ENCODE measurements at regions not wholly inside any gene's neighbourhood (a gene's known extent, or its start where the extent isn't known, plus 50 kb on each side); places are given as distances from the start of the nearest gene placed in this dataset.
A peak's percentile ranks its signal among the peaks of the same experiment; 100 is the strongest.

GRCh38 chr5:61800450-61800849 is 468.4 kb downstream of the ZSWIM6 start:
- no peak for DNase-seq

GRCh38 chr5:61801174-61801573 is 469.1 kb downstream of the ZSWIM6 start:
- DNase-seq: peak; percentile 67

GRCh38 chr5:61802456-61802855 is 470.4 kb downstream of the ZSWIM6 start:
- DNase-seq: peak; percentile 41

DNA sequence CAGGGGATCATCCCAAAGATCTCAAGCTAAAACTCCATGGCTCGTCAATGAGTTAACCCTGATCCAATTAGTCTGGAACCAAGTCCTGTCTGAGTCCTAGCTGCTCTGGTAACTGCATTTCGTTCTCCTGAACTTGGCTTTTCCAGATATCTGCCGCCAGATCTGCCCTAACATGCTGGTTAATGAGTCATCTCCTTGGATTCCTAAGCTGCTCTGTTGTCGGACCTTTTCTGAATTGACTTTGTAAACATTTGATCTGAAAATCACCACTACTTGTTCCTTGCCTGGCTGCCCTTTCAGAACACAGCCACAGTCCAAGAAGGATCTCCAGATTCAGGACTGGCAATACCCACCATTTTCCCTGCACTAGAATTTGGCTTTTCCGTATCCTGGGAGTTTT is 473.0 kb downstream of the ZSWIM6 start:
- no peak for DNase-seq

DNA sequence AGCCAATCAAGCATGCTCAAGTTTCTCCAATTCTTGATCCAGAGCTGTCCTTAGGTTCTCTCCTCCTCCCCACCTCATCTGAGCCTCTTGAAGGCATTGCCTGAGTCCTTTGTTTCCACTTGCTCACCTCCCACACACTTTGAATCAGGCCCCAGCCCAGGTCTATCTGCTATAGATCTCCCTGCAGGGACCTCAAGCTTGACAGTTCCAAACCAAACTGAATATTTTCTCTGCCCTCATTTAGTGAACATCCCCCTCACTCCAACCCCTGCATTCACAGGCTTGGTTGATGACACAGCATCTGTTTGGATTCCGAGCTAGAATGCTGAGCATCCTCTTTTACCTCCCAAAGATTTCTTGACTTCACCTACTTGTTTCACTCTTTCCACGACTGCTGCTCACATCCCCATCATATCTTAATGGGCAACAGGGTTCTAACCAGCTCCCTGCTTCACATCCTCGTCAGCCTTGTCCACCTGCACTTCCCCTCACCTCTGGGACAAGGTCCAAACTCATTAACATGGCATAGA is 474.5 kb downstream of the ZSWIM6 start:
- DNase-seq: no peak

DNA sequence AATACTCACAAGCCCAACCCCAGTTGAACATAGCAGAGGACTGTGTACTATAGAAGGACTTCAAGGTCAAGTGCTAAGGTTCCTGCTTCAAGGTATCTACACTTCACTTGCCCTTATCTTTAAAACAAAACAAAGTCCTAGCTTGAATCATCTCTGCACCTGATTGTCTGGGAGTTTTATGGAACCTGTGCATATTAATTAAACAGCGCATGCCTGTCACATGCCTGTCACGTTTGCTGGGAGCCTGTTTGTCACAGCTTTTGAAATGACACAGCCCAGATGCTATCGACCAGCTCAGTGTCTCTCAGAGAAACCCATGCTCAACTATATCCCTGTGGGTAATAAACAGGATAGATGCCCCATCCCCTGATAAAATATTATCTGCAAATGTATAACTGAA is 476.0 kb downstream of the ZSWIM6 start:
- no peak for DNase-seq

DNA sequence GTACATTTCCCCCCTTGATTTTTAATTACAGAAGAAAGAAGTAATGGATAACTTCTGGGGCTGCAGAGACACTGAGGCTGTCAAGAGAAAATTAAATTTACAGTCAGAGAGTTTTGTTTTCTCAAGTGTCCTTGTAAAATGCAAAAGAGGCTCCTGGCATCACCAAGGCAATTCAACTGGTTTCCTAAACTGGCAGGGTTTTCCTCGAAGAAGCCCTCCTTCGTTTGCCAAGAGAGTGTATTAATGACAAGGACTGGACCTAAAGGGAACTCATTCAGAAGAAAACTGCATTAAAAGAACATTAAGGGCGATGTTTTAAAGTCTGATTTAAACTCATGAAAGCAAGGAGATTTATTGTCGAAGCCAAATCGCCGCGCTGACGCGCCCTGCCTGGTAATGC is 476.9 kb downstream of the ZSWIM6 start:
- DNase-seq: no peak

DNA sequence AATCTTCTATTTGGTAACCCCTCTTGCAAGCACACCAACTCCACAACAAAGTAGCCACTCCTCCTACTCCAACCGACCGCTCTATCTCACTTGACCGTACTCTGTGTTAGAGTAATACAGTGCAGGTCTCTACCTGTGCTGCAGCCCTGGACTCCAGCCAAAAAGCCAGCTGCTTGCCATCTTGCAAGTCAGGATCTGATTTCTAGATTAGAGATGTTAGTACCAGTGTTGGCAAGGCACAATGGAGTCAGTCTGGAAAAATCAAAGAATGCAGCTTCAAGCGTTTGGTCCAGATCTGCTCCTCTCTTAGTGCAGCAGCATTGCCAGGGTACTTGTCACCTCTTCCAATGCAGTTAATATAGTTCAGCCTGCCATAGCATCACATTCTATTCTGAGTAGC is 477.6 kb downstream of the ZSWIM6 start:
- DNase-seq: peak; percentile 19

DNA sequence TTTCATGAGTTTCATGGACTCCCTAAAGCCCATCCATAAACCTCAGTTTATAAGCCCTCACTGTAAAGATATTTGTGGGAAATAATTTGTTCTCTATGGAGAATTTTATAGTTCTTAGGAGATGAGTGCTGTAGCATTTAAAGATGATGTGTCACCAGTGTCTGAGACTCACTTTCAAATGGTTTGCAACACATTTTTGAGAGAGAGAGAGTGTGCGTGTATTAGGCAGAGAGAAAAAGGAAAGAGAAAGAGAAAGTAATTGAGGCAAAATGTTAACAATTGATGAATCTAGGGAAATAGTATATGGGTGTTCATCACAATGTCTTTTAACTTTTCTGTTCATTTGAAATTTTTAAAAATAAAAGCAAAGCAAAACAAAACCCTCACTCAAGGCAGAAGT is 479.0 kb downstream of the ZSWIM6 start:
- no peak for DNase-seq

DNA sequence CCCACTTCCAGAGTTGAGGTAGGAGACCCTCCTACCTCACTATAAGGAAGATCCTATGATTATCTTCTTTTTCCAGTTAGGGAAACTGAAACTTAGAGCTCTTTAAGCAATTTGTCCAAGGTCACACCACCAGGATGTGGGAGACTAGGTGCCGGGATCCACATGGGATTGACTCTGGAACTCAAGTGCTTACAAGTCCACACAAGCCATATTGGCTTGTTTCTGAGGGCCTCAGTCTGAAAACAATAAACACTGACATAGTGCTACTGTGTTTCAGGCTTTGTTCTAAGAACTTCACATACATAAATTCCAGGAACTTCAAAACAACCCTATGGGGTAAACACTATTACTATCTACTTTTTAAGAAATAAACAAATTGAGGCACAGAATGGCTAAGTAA is 481.3 kb downstream of the ZSWIM6 start:
- DNase-seq: no peak

GRCh38 chr5:61815339-61815738 is 483.3 kb downstream of the ZSWIM6 start:
- no peak for DNase-seq

DNA sequence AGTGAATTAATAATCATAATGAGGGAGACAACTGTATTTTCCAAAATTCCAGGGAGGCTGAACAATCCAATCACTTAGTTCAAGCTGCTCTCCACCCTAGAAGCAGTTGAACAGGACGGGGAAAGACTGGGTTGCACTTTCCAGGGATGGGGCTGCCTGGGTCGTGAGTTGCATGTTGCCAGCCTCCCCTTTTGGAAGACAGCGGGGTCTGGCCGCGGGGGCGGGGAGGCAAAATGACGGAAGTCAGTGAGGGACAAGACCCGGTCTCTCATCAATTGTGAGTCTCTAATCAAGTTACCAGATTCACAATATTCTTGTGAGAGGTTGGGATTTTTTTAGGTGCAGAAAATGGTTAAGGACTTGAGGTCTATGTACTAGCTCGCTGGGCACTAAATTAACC is 484.1 kb downstream of the ZSWIM6 start:
- DNase-seq: no peak

GRCh38 chr5:61816585-61817450 is 484.8 kb downstream of the ZSWIM6 start:
- DNase-seq: no peak

- DNase-seq: no peak
Observed at GRCh38 chr5:61817472-61818326, 485.6 kb downstream of the ZSWIM6 start.

- DNase-seq: no peak
Observed at GRCh38 chr5:61820836-61821235, 485.2 kb upstream of the KIF2A start.

GRCh38 chr5:61821561-61821960 is 484.4 kb upstream of the KIF2A start:
- DNase-seq: no peak

DNA sequence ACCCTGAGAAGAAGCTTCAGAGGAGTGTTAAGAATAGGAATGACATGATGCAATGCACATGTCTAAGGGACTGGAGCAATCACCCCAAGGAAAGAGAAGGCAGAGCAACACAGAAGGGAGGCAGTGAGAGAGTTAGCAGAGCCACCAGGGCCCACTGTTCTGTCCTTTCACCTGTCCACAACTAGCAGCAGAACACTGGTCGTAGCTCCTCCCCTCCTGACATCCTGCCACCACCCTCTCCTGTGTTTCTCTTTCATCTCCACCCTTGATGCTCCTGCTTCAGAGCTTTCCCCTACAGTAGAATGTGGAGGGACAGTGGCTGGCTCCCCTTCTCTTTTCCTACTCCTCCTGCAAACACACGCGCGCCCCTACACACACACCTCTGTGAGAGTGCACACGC is 483.4 kb upstream of the KIF2A start:
- no peak for DNase-seq

GRCh38 chr5:61823065-61823464 is 482.9 kb upstream of the KIF2A start:
- no peak for DNase-seq

GRCh38 chr5:61823781-61824180 is 482.2 kb upstream of the KIF2A start:
- DNase-seq: no peak

DNA sequence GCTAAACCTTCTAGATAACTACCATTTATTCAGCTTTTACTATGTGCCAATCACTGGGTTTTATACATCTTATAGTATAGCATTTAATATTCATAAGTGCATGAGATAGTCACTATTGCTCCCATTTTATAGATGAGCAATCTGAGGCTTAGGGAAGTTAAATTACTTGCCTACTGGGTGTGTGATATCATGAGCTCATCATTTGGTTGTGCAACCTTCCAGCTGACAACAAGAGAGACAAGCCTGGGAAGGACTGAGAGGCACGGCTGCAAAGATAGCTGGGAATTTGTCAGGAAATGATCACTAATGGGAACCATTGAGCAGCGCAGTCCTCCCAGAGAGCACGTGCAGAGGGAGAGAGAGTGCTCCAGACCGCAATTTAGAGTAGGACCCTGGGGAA is 481.6 kb upstream of the KIF2A start:
- no peak for DNase-seq

DNA sequence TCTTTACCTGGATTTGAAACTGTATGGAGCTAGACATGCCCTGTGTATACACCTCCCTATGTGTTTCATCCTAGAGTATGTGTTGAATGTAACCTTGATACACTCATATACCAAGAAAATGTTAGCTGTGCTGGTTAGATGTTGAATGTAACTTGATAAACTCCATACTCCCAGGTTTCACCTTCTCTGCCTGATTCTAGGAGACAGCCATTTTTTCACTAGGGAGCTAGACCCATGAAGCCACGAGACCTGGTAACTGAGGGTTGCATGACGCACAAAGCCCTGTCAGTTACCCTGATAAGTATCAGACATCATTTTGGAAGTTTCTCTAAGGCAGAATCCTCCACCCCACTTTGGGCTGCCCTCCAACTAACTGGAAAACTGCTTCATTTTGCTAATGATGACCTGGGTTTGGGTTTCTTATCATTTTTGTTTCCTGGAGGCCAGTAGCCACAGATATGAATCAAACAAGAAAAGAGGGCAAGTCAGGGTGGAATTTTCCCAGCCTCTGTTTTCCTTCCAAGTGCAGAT is 478.5 kb upstream of the KIF2A start:
- no peak for DNase-seq

DNA sequence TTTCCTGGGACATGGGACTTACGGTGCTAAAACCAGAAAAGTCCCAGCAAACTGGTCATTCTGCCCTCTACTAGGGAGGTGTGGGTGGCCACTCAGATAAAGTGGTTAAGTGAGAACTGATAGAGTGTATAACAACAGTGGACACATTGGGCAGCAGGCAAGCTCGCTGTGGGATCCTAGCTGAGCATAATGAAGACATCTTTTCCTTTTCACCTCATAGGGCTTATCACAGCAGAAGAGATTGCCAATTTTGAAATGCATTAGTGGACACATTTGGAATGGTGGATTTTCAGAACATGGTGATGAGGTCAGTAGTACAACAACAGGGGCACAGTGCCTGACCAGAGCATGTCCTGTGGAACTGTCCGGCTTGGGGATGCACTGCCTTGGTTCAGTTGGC is 477.1 kb upstream of the KIF2A start:
- DNase-seq: no peak

GRCh38 chr5:61831736-61832135 is 474.3 kb upstream of the KIF2A start:
- DNase-seq: no peak

DNA sequence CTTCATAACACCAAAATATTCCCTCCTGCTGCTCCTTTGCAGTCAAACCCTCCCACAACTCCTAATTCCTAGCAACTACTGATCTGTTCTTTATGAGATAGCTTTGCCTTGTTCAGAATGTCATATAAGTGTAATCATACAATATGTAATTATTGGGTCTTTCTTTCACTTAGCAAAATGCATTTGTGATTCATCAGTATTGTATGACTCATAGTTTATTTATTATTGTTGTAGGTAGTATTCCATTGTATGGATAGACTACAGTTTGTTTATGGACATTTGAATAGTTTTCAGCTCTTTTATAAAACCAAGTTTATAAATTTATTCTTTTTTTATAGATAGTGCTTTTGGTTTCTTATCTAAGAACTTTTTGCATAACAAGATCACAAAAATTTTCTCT is 468.2 kb upstream of the KIF2A start:
- DNase-seq: no peak

Measured in NCI-H774 (cell line).